GM13977 (cell line): ENCODE measurements at regions not wholly inside any gene's neighbourhood (a gene's known extent, or its start where the extent isn't known, plus 50 kb on each side); places are given as distances from the start of the nearest gene placed in this dataset.

Experiments
- DNase-seq: peaks from one replicate; pipeline ENCODE4 v3.0.0; 2012; ENCODE audit warnings: low spot score
- in situ Hi-C: fragments of 300-500 bp; cut with MboI; formaldehyde crosslinking; loops from one replicate; pipeline ENCODE4 v1.12.0; 2022; ENCODE audit warnings: low sequenced_read_pairs, low pct_unique_long_range_greater_than_20kb, mixed read lengths, inconsistent platforms; ENCODE audit not compliant: unreplicated experiment
- TF ChIP-seq, protein P1 (sequence below): IDR thresholded peaks from 2 replicates; pipeline ENCODE4 v1.5.1; 2012; ENCODE audit warnings: mild to moderate bottlenecking, control low read depth; ENCODE audit not compliant: insufficient read depth; ENCODE audit errors: extremely low read depth, missing control alignments

DNA sequence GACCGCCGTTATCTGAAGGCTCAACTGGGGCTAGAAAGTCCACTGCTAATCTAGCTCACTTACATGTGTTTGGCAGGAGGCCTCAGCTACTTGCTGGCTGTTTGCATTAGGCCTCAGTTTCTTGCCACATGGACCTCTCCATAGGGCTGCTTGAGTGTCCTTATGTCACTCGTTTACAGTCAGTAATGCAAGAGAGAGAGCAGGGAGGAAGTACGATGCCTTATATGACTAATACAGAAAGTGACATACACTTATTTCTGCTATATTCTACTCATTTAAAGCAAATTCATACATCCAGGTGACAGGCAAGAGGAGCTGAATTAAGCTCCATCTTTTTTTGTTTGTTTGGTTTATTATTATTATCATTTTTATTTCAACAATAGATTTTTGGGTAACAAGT, 179.6 kb downstream of the LURAP1L start:
- no peak for DNase-seq
- TF ChIP-seq, protein P1, sequence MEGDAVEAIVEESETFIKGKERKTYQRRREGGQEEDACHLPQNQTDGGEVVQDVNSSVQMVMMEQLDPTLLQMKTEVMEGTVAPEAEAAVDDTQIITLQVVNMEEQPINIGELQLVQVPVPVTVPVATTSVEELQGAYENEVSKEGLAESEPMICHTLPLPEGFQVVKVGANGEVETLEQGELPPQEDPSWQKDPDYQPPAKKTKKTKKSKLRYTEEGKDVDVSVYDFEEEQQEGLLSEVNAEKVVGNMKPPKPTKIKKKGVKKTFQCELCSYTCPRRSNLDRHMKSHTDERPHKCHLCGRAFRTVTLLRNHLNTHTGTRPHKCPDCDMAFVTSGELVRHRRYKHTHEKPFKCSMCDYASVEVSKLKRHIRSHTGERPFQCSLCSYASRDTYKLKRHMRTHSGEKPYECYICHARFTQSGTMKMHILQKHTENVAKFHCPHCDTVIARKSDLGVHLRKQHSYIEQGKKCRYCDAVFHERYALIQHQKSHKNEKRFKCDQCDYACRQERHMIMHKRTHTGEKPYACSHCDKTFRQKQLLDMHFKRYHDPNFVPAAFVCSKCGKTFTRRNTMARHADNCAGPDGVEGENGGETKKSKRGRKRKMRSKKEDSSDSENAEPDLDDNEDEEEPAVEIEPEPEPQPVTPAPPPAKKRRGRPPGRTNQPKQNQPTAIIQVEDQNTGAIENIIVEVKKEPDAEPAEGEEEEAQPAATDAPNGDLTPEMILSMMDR: no peak
- in situ Hi-C loops: no loop called here

DNA sequence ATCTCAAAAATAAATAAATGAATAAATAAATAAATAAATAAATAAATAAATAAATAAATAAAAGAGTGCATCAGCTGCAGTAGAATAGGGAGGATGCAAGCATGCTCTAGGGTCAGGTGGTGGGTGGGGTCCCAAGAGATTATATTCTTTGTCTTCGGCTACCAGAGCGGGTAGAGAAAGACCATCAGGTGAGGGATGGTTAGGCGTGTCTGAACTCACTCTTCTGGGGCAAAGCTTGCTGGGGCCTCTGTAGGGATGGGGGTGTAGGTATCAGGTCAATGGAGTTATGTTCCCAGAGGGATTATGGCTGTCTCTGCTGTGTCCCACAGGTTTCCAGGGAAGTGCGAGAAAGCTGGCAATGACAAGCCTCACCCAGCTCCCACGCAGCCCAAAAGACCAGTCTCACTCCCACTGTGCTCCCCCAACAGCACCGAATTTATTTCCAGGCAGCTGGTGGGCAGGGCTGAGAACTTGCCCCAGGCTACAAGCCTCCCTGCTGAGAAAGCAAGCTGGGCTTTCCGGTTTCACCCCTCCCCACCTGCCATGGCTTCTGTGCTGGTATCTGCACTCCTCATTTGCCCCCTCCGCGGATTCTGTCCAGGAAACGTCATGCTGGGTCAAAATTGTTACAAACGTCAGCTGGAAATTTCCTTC, 180.8 kb downstream of the LURAP1L start:
- TF ChIP-seq, protein P1: no peak
- in situ Hi-C loops: no loop called here
- DNase-seq: no peak

DNA sequence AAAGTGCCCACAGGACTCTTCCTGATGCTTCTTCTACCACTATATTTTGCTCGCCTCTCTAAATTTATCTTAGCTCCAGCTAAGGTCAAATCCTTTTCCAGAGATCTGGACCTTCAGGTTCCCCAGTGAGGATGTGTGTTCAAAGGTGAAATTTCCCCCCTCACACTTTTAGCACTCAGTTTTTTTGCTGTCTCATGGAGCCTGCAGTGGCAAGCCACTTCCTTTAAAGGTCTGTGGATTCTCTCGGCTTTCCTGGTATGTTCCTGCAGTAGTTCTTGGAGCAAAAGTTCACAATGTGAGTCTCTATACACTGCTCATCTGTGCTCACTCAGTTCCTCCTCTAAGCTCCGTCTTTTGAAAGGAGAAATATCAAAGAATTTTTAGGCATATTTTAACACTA, 181.4 kb downstream of the LURAP1L start:
- in situ Hi-C loops: no loop called here
- DNase-seq: no peak
- TF ChIP-seq, protein P1: no peak

DNA sequence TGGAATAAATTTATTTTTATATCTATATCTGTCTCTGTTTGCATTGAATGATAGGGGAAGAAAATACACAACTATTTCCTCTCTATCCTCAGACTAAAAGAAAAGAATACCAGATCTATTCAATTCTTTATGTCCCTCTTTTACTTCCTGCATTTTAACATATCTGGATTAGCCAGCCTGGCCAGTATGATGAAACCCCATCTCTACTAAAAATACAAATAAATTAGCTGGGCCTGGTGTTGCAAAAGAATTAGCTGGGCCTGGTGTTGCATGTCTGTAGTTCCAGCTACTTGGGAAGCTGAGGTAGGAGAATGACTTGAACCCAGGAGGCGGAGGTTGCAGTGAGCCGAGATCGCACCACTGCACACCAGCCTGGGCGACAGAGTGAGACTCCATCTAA, 182.0 kb downstream of the LURAP1L start:
- in situ Hi-C loops: no loop called here
- DNase-seq: no peak
- TF ChIP-seq, protein P1: no peak

DNA sequence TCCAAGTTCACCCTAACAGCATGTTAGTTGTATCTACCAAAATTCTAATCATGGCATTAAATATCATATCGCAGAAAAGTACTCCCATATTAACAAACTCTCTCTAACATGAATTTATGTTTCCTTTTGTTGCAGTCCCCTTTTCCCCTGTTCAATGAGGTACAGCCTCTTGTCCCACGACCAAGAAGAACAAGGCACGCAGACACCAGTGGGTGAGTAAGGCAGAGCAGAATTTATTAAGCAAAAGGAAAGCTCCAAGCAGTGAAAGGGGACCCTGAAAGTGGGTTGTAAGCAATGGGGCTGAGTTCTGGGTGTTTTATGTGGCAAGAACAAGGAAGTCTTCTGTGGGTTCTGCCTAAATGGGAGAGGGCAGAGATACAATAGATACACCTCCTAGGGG, 183.5 kb downstream of the LURAP1L start:
- no peak for DNase-seq
- TF ChIP-seq, protein P1: no peak
- in situ Hi-C loops: no loop called here

DNA sequence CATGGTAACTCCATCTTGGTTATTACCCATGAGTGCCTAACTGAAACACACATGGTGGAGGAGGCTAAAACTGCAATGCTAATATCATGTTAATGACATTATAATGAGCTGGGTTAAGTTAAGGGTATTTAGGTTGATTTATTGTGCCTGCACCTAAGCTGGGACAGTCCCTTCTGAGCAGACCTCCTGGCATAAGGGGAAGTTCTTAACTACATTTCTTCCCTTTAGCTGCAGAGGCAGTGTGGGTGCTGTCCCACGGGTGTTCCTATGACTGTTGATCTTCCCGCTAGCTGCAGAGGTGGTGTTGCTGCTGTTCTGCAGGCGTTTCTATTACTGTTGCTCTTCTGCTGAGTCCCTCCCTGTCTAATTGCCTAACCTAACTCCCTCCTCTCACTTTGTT, 183.9 kb downstream of the LURAP1L start:
- TF ChIP-seq, protein P1: no peak
- in situ Hi-C loops: no loop called here
- no peak for DNase-seq
